ENCODE measurements at regions not wholly inside any gene's neighbourhood (a gene's known extent, or its start where the extent isn't known, plus 50 kb on each side); places are given as distances from the start of the nearest gene placed in this dataset.

- H3K27ac ChIP-seq, result no peak overlapping the region
- no peaks in the 10 kb centered on the region for H3K9me3 ChIP-seq
- no peaks in the 10 kb centered on the region for H3K4me1 ChIP-seq (replicated peaks)
- H3K4me3 ChIP-seq, result no peak overlapping the region
- intact Hi-C loops (cut with DNase I), result no loop called here
- 79% methylated on average over 3 of the region's 3 CpGs for whole genome bisulfite sequencing
- H3K36me3 ChIP-seq, result no peaks in the 10 kb centered on the region
- no peak for TF ChIP-seq POLR2A (IDR thresholded peaks at IDR 0.05)
- no peak for TF ChIP-seq POLR2AphosphoS5 (IDR thresholded peaks at IDR 0.05)
- no peak for TF ChIP-seq CTCF (IDR thresholded peaks at IDR 0.05)
- DNase-seq (ENCODE audit: low spot score), result no peak
- no peaks in the 10 kb centered on the region for H3K27me3 ChIP-seq (replicated peaks; ENCODE audit: insufficient read depth)
Measured at GRCh38 chr15:31500766-31501449, 174.3 kb downstream of the KLF13 start.

- no peak overlapping the region for H3K4me3 ChIP-seq
- intact Hi-C loops (cut with DNase I), result no loop called here
- 87% methylated on average over 12 of the region's 12 CpGs for WGBS
- no peak overlapping the region for H3K27ac ChIP-seq
- no peak for TF ChIP-seq CTCF (IDR thresholded peaks at IDR 0.05)
- no peak for TF ChIP-seq POLR2A (IDR thresholded peaks at IDR 0.05)
- TF ChIP-seq POLR2AphosphoS5 (IDR thresholded peaks at IDR 0.05), result no peak
- no peaks in the 10 kb centered on the region for H3K9me3 ChIP-seq
- no peaks in the 10 kb centered on the region for H3K4me1 ChIP-seq (replicated peaks)
- H3K36me3 ChIP-seq, result no peaks in the 10 kb centered on the region
- H3K27me3 ChIP-seq (replicated peaks; ENCODE audit: insufficient read depth), result no peaks in the 10 kb centered on the region
- DNase-seq (ENCODE audit: low spot score), result no peak
Measured at GRCh38 chr15:31501536-31502157, 175.0 kb downstream of the KLF13 start.

GRCh38 chr15:31502541-31503229 is 176.1 kb downstream of the KLF13 start:
- Histone ChIP-seq H3K27ac (no peak overlapping the region), H3K36me3 (no peaks in the 10 kb centered on the region), H3K4me3 (no peak overlapping the region), H3K4me1 (replicated peaks) (no peaks in the 10 kb centered on the region), H3K27me3 (replicated peaks; ENCODE audit: insufficient read depth) (no peaks in the 10 kb centered on the region), H3K9me3 (no peaks in the 10 kb centered on the region)
- intact Hi-C loops (cut with DNase I), result no loop called here
- no peak for TF ChIP-seq POLR2A (IDR thresholded peaks at IDR 0.05)
- TF ChIP-seq POLR2AphosphoS5 (IDR thresholded peaks at IDR 0.05), result no peak
- no peak for TF ChIP-seq CTCF (IDR thresholded peaks at IDR 0.05)
- WGBS, result 88% methylated on average over 12 of the region's 13 CpGs
- DNase-seq (ENCODE audit: low spot score), result no peak

- intact Hi-C loops (cut with DNase I), result no loop called here
Measured at GRCh38 chr15:31503256-31503655, 176.6 kb downstream of the KLF13 start.

More at GRCh38 chr15:31503256-31503655, 176.6 kb downstream of the KLF13 start:
- TF ChIP-seq POLR2AphosphoS5 (IDR thresholded peaks at IDR 0.05), result no peak
- TF ChIP-seq CTCF (IDR thresholded peaks at IDR 0.05), result no peak
- no peak for TF ChIP-seq POLR2A (IDR thresholded peaks at IDR 0.05)
- DNase-seq (ENCODE audit: low spot score), result no peak
- no peak overlapping the region for H3K27ac ChIP-seq
- no peaks in the 10 kb centered on the region for H3K36me3 ChIP-seq
- no peak overlapping the region for H3K4me3 ChIP-seq
- H3K27me3 ChIP-seq (replicated peaks; ENCODE audit: insufficient read depth), result no peaks in the 10 kb centered on the region
- WGBS, result 80% methylated on average over 6 of the region's 6 CpGs
- H3K4me1 ChIP-seq (replicated peaks), result no peaks in the 10 kb centered on the region
- H3K9me3 ChIP-seq, result no peaks in the 10 kb centered on the region

All from prostate gland (tissue), 2 donors.